LNCaP clone FGC (cell line): ENCODE measurements at regions not wholly inside any gene's neighbourhood (a gene's known extent, or its start where the extent isn't known, plus 50 kb on each side); places are given as distances from the start of the nearest gene placed in this dataset.

Source experiments
- DNase-seq: peaks from one replicate; pipeline ENCODE4 v3.0.0-alpha.2; 2011; ENCODE audit warnings: low read depth
- H3K4me3 ChIP-seq: 2 replicates; pipeline ENCODE4 v1.5.1; 2011; ENCODE audit warnings: mild to moderate bottlenecking, low read depth, low read length, control low read depth
- TF ChIP-seq, protein P1 (sequence below): IDR thresholded peaks from 2 replicates; pipeline ENCODE4 v1.5.1; 2012; ENCODE audit warnings: mild to moderate bottlenecking; ENCODE audit not compliant: control insufficient read depth, insufficient read depth; ENCODE audit errors: extremely low read depth

DNA sequence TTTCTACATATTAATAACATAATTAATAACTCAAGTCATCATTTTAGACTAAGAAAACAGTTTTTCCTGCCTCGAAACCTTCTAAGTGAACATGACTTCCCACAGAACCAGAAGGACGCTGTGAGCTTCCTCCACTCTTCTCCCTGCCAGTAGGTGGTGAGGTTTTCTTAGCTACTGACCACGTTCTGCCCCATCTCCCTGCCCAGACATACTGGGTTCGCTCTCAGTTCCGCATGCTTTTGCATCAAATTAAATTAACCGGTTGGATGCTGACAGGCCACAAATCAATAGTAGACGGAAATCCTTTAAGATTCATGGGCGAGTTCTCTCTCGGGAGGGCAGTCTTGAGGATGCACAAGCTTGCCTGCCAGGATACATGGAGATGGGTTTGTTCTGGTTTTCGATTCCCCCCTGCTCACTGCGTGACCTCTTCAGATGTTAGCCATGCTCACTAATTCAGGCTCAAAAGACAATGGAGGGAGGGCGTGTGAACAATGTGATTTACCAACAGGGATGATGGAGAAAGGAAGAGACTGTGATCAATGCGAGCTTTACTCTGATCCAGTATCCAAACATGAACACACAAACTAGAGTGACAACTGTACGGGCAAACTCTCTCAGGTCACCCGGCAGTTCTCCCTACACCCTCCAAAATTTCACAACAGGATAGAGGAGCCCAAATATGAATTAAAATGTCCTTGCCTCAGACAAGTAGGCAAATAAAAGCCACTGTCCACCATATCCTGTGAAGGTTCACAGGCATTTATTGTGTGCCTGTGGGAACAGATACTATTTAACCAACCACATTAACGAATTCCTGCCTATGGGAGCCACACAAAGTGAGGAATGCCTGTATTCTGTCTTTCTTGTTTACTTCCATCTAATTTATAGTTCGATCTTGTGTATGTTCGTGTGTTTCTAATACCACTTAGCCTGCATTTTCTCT, 375.7 kb downstream of the EIPR1 start:
- peak; percentile 15 for DNase-seq
- H3K4me3 ChIP-seq = no peak overlapping the region
- TF ChIP-seq, protein P1, sequence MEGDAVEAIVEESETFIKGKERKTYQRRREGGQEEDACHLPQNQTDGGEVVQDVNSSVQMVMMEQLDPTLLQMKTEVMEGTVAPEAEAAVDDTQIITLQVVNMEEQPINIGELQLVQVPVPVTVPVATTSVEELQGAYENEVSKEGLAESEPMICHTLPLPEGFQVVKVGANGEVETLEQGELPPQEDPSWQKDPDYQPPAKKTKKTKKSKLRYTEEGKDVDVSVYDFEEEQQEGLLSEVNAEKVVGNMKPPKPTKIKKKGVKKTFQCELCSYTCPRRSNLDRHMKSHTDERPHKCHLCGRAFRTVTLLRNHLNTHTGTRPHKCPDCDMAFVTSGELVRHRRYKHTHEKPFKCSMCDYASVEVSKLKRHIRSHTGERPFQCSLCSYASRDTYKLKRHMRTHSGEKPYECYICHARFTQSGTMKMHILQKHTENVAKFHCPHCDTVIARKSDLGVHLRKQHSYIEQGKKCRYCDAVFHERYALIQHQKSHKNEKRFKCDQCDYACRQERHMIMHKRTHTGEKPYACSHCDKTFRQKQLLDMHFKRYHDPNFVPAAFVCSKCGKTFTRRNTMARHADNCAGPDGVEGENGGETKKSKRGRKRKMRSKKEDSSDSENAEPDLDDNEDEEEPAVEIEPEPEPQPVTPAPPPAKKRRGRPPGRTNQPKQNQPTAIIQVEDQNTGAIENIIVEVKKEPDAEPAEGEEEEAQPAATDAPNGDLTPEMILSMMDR = peak; percentile 83

GRCh38 chr2:3000968-3001367, 376.6 kb downstream of the EIPR1 start:
- TF ChIP-seq, protein P1 = no peak
- H3K4me3 ChIP-seq = no peak overlapping the region
- DNase-seq = no peak

DNA sequence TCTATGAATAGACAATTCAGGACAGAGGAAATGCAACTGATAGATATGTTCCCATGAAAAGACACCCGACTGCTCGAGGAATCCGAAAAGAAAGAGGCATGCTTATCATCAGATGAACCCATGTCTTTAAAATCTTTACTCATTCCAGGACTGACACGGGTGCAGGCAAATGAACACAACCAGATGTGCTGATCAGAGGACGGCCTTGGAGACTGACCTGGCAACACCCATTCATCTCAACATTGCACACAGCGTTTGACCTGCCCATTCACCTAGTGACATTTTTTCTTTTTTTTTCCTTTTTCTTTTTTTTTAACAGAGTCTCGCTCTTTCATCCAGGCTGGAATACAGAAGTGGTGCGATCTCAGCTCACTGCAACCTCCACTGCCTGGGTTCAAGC, 377.5 kb downstream of the EIPR1 start:
- no peak overlapping the region for H3K4me3 ChIP-seq
- DNase-seq = no peak
- TF ChIP-seq, protein P1 = no peak

- no peak for DNase-seq
- no peak overlapping the region for H3K4me3 ChIP-seq
- TF ChIP-seq, protein P1 = no peak
Measured at GRCh38 chr2:2998971-2999370, 378.6 kb downstream of the EIPR1 start.

DNA sequence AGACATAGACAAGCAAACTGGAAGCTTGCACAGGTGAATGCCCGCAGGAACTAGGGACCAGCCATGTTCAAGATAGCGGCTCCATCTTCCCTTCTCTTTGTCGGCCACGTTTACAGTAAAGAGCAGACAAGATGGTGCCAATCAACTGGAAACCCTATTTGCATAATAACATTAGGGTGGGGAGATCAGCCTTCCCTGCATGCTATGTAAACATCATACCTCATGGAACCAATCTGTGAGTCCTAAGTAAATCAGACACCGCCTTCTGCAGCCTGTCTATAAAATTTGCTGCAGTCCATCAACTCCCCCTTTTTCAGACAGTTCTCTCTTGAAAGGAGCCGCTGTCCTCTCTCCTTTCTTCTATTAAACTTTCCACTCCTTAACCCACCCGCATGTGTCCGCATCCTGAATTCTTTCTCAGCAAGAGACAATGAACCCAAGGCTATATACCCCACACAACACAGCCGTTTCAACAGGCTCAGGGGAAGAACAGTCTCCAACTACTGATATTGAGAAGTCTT, 384.4 kb downstream of the EIPR1 start:
- no peak for DNase-seq
- TF ChIP-seq, protein P1 = no peak
- no peak overlapping the region for H3K4me3 ChIP-seq

DNA sequence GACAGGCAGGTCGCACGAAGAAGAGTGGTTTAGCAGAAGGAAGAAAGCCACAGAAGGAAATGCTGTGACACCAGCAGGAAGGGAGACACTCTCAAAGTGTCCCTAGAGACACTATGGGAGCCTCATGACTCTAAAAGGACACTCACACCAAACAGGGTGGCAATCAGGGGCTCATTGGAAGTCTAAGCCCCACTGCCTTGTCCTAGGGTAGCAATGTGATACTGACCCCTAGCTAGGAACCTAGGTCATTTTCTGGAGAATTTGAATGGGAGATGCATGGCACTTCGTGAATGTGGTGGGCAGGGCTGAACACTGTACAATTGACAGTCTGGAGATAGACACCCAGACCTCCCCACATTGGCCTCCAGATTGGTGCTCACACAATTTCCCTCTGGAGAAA, 385.0 kb downstream of the EIPR1 start:
- TF ChIP-seq, protein P1 = no peak
- no peak for DNase-seq

More for the DNA sequence above, 385.0 kb downstream of the EIPR1 start:
- H3K4me3 ChIP-seq = no peak overlapping the region
